ENCODE measurements at regions not wholly inside any gene's neighbourhood (a gene's known extent, or its start where the extent isn't known, plus 50 kb on each side); places are given as distances from the start of the nearest gene placed in this dataset.

- no peaks in the 10 kb centered on the region for H3K36me3 ChIP-seq (ENCODE audit: low read depth)
- no peak overlapping the region for H2AFZ ChIP-seq
- ChIA-PET CTCF (no interaction called here), POLR2A (ENCODE audit: unreplicated experiment) (no interaction called here)
- no peaks in the 10 kb centered on the region for H4K20me1 ChIP-seq (ENCODE audit: insufficient read depth)
- H3K4me2 ChIP-seq = no peak overlapping the region
- intact Hi-C loops (cut with micrococcal nuclease; ENCODE audit: unreplicated experiment) = no loop called here
- no peaks in the 10 kb centered on the region for H3F3A ChIP-seq (ENCODE audit: insufficient read depth, low read depth)
- no peak overlapping the region for H3K4me3 ChIP-seq
- DNase-seq = no peak
- TF ChIP-seq EZH2 (IDR thresholded peaks at IDR 0.05; ENCODE audit: low read depth) (no peak), CTCF (conservative IDR thresholded peaks at IDR 0.05) (no peak)
- H3K9me2 ChIP-seq (ENCODE audit: insufficient read depth) = no peaks in the 10 kb centered on the region
- no peak overlapping the region for H3K27ac ChIP-seq
- H3K79me2 ChIP-seq (ENCODE audit: low read depth) = no peaks in the 10 kb centered on the region
- no TSS peak for BruUV-seq (replicated peaks)
- H3K4me1 ChIP-seq (replicated peaks; ENCODE audit: insufficient read depth) = no peaks in the 10 kb centered on the region
- H3K9me3 ChIP-seq (ENCODE audit: insufficient read depth, low read depth) = no peaks in the 10 kb centered on the region
- H3K27me3 ChIP-seq (ENCODE audit: insufficient read depth, low read depth) = no peaks in the 10 kb centered on the region
These were observed 251.9 kb downstream of the IGSF11 start for GRCh38 chr3:118782755-118783202.

GRCh38 chr3:118785415-118785814, 249.2 kb downstream of the IGSF11 start:
- Histone ChIP-seq H3K27me3 (ENCODE audit: insufficient read depth, low read depth) (no peaks in the 10 kb centered on the region), H3K4me3 (no peak overlapping the region), H3K36me3 (ENCODE audit: low read depth) (no peaks in the 10 kb centered on the region), H3K9me3 (ENCODE audit: insufficient read depth, low read depth) (no peaks in the 10 kb centered on the region), H3K79me2 (ENCODE audit: low read depth) (no peaks in the 10 kb centered on the region), H3K4me2 (no peak overlapping the region), H4K20me1 (ENCODE audit: insufficient read depth) (no peaks in the 10 kb centered on the region), H3K4me1 (replicated peaks; ENCODE audit: insufficient read depth) (no peaks in the 10 kb centered on the region), H3K27ac (no peak overlapping the region), H3F3A (ENCODE audit: insufficient read depth, low read depth) (no peaks in the 10 kb centered on the region), H2AFZ (no peak overlapping the region), H3K9me2 (ENCODE audit: insufficient read depth) (no peaks in the 10 kb centered on the region; the same call in 1 of the 2 replicates)
- CTCF ChIA-PET = no interaction called here
- TF ChIP-seq CTCF (conservative IDR thresholded peaks at IDR 0.05) = no peak
- no peak for TF ChIP-seq EZH2 (IDR thresholded peaks at IDR 0.05; ENCODE audit: low read depth)
- BruUV-seq (replicated peaks) = no TSS peak
- intact Hi-C loops (cut with micrococcal nuclease; ENCODE audit: unreplicated experiment) = no loop called here
- POLR2A ChIA-PET (ENCODE audit: unreplicated experiment) = no interaction called here
- DNase-seq = no peak

GRCh38 chr3:118791246-118791645, 243.4 kb downstream of the IGSF11 start:
- intact Hi-C loops (cut with micrococcal nuclease; ENCODE audit: unreplicated experiment) = no loop called here
- ChIA-PET POLR2A (ENCODE audit: unreplicated experiment) (no interaction called here), CTCF (no interaction called here)
- no peaks in the 10 kb centered on the region for H3K27me3 ChIP-seq (ENCODE audit: insufficient read depth, low read depth)
- no peak overlapping the region for H3K27ac ChIP-seq
- no peaks in the 10 kb centered on the region; the same call in 1 of the 2 replicates for H3K9me2 ChIP-seq (ENCODE audit: insufficient read depth)
- no peaks in the 10 kb centered on the region for H3K79me2 ChIP-seq (ENCODE audit: low read depth)
- no peaks in the 10 kb centered on the region for H3K36me3 ChIP-seq (ENCODE audit: low read depth)
- H3K4me2 ChIP-seq = no peak overlapping the region
- H3K4me3 ChIP-seq = no peak overlapping the region
- no peaks in the 10 kb centered on the region for H4K20me1 ChIP-seq (ENCODE audit: insufficient read depth)
- BruUV-seq (replicated peaks) = no TSS peak
- DNase-seq = no peak
- TF ChIP-seq EZH2 (IDR thresholded peaks at IDR 0.05; ENCODE audit: low read depth) (no peak), CTCF (conservative IDR thresholded peaks at IDR 0.05) (no peak)
- no peaks in the 10 kb centered on the region for H3F3A ChIP-seq (ENCODE audit: insufficient read depth, low read depth)
- H3K4me1 ChIP-seq (replicated peaks; ENCODE audit: insufficient read depth) = no peaks in the 10 kb centered on the region
- no peak overlapping the region for H2AFZ ChIP-seq
- no peaks in the 10 kb centered on the region for H3K9me3 ChIP-seq (ENCODE audit: insufficient read depth, low read depth)

Data from PC-9 (cell line).